ENCODE measurements at regions not wholly inside any gene's neighbourhood (a gene's known extent, or its start where the extent isn't known, plus 50 kb on each side); places are given as distances from the start of the nearest gene placed in this dataset.
A peak's percentile ranks its signal among the peaks of the same experiment; 100 is the strongest.
"Not testable (repeated sequence)": the region's sequence is repeated elsewhere in the genome, so short reads cannot be mapped to it uniquely, and the experiment has no call there.

- not testable (repeated sequence) for H3K27ac Mint-ChIP-seq; DNase-seq (ENCODE audit: low spot score in 2 of 2); H3K36me3 Mint-ChIP-seq
- peaks cover 17 to 20% of the 10 kb centered on the region in 2 donors for H3K9me3 Mint-ChIP-seq
- ATAC-seq = peak; percentile 44 to 46
Observed at GRCh38 chr21:10270211-10270610, 251.2 kb upstream of the TPTE start.

GRCh38 chr21:10271666-10272207, 249.6 kb upstream of the TPTE start:
- H3K36me3 Mint-ChIP-seq; DNase-seq (ENCODE audit: low spot score in 2 of 2); H3K27ac Mint-ChIP-seq: not testable (repeated sequence)
- ATAC-seq = peak in 1 of 2 donors; percentile 52
- H3K9me3 Mint-ChIP-seq = peaks cover 17 to 20% of the 10 kb centered on the region in 2 donors

GRCh38 chr21:10272216-10272615, 249.2 kb upstream of the TPTE start:
- ATAC-seq = peak; percentile 78 to 84
- peaks cover 6 to 7% of the 10 kb centered on the region in 2 donors for H3K36me3 Mint-ChIP-seq
- DNase-seq (ENCODE audit: low spot score in 2 of 2) = no peak
- peaks cover 17 to 20% of the 10 kb centered on the region in 2 donors for H3K9me3 Mint-ChIP-seq
- no peak overlapping the region for H3K27ac Mint-ChIP-seq

GRCh38 chr21:10273196-10273595, 248.2 kb upstream of the TPTE start:
- Mint-ChIP-seq H3K27ac (no peak overlapping the region), H3K9me3 (peaks cover 17 to 20% of the 10 kb centered on the region in 2 donors), H3K36me3 (peaks cover 6 to 7% of the 10 kb centered on the region in 2 donors)
- no peak for DNase-seq (ENCODE audit: low spot score in 2 of 2)
- no peak for ATAC-seq

- H3K36me3 Mint-ChIP-seq; DNase-seq (ENCODE audit: low spot score in 2 of 2); H3K27ac Mint-ChIP-seq: not testable (repeated sequence)
- ATAC-seq = peak; percentile 44 to 75
- H3K9me3 Mint-ChIP-seq = peaks cover 17 to 20% of the 10 kb centered on the region in 2 donors
Observed at GRCh38 chr21:10273794-10274338, 247.5 kb upstream of the TPTE start.

All from activated naive CD4-positive, alpha-beta T cell treated with anti-CD3 and anti-CD28 coated beads, Interleukin-2, amount 50 U/mL, for 72 hours (primary cell).